ENCODE measurements at regions not wholly inside any gene's neighbourhood (a gene's known extent, or its start where the extent isn't known, plus 50 kb on each side); places are given as distances from the start of the nearest gene placed in this dataset.

DNA sequence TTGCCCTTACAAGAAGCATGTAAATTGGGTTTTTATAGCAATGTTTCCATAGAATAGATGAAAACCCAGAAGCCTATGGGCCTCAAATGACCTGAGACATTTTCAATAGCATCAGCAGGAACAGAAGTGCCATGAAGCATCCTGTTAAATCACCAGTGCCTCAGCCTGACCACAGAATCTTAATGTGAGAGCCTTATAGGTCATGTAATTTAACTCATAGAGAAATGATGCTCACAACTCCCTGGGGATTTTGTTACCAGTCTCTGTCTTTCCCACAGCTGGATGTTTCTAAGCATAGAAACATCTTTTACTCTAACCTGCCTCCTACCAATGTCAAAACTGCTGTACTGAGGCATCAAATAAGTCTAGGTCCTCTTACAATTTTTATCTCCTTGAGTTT is 295.8 kb upstream of the ACVR2A start:
- no peak overlapping the region for H3K27ac ChIP-seq
- intact Hi-C loops (cut with DNase I; ENCODE audit: low total_unique reads): no loop called here
- H3K36me3 ChIP-seq: no peaks in the 10 kb centered on the region
- H3K4me1 ChIP-seq: no peaks in the 10 kb centered on the region
- no peak overlapping the region for H3K4me3 ChIP-seq
- TF ChIP-seq CTCF (IDR thresholded peaks at IDR 0.05) (no peak), POLR2A (IDR thresholded peaks at IDR 0.05) (no peak)
- no peaks in the 10 kb centered on the region for H3K9me3 ChIP-seq
- no peaks in the 10 kb centered on the region for H3K27me3 ChIP-seq
- no peak for DNase-seq

DNA sequence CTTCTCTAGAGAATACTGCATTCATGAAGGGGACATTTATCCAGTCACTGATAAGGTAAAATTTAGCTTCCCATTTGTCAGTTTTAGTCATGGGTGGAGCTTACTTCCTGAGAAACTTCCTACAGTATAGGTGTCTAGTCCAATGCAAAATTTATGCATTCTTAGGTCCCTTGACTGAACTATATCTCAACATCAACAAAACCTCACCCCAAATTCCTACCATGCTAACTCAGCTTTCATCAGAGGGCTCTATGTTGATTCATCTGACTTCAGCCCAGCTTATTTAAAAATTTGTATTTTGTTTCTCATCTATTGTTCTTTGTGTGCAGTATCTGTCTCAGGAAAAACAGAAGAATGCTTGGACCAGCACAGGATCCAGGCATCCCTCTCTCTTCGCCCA is 296.4 kb upstream of the ACVR2A start:
- H3K4me3 ChIP-seq: no peak overlapping the region

GRCh38 chr2:147547440-147547839 is 297.4 kb upstream of the ACVR2A start:
- no peak for DNase-seq
- Histone ChIP-seq H3K9me3 (no peaks in the 10 kb centered on the region), H3K27me3 (no peaks in the 10 kb centered on the region), H3K36me3 (no peaks in the 10 kb centered on the region), H3K4me3 (no peak overlapping the region), H3K27ac (no peak overlapping the region), H3K4me1 (no peaks in the 10 kb centered on the region)
- TF ChIP-seq CTCF (IDR thresholded peaks at IDR 0.05) (no peak), POLR2A (IDR thresholded peaks at IDR 0.05) (no peak)
- intact Hi-C loops (cut with DNase I; ENCODE audit: low total_unique reads): no loop called here

More for the DNA sequence above, 296.4 kb upstream of the ACVR2A start:
- no peak overlapping the region for H3K27ac ChIP-seq
- no peaks in the 10 kb centered on the region for H3K27me3 ChIP-seq
- H3K4me1 ChIP-seq: no peaks in the 10 kb centered on the region
- no peaks in the 10 kb centered on the region for H3K36me3 ChIP-seq
- TF ChIP-seq CTCF (IDR thresholded peaks at IDR 0.05) (no peak), POLR2A (IDR thresholded peaks at IDR 0.05) (no peak)
- intact Hi-C loops (cut with DNase I; ENCODE audit: low total_unique reads): no loop called here
- no peaks in the 10 kb centered on the region for H3K9me3 ChIP-seq
- DNase-seq: no peak

DNA sequence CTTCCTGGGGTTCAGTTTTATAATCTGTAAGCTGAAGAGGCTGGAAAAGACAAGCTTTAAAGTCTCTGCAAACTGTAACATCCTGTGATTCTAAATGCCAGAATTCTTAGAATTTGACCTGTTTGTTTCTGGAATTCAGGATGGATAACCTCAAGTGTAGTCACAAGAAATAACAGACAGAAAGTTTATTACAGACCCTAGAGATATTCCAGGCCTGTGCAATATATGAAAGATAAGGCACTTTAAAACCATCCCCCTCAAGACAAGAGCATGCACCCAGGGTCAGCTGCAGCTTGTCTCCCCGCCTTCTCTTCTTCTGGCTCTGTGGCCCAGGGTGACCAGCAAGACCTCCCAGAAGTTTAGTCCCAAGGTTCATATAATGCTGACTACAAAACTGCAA is 298.7 kb upstream of the ACVR2A start:
- Histone ChIP-seq H3K4me3 (no peak overlapping the region), H3K27ac (no peak overlapping the region), H3K4me1 (no peaks in the 10 kb centered on the region), H3K36me3 (no peaks in the 10 kb centered on the region), H3K9me3 (no peaks in the 10 kb centered on the region), H3K27me3 (no peaks in the 10 kb centered on the region)
- intact Hi-C loops (cut with DNase I; ENCODE audit: low total_unique reads): no loop called here
- no peak for DNase-seq
- TF ChIP-seq POLR2A (IDR thresholded peaks at IDR 0.05) (no peak), CTCF (IDR thresholded peaks at IDR 0.05) (no peak)

GRCh38 chr2:147543056-147543455 is 301.8 kb upstream of the ACVR2A start:
- TF ChIP-seq POLR2A (IDR thresholded peaks at IDR 0.05) (no peak), CTCF (IDR thresholded peaks at IDR 0.05) (no peak)
- intact Hi-C loops (cut with DNase I; ENCODE audit: low total_unique reads): no loop called here
- H3K9me3 ChIP-seq: no peaks in the 10 kb centered on the region
- H3K4me1 ChIP-seq: no peaks in the 10 kb centered on the region
- no peak overlapping the region for H3K27ac ChIP-seq
- H3K27me3 ChIP-seq: no peaks in the 10 kb centered on the region
- no peak overlapping the region for H3K4me3 ChIP-seq
- H3K36me3 ChIP-seq: no peaks in the 10 kb centered on the region
- no peak for DNase-seq

Data from uterus (tissue), 3 donors.